ENCODE measurements at regions not wholly inside any gene's neighbourhood (a gene's known extent, or its start where the extent isn't known, plus 50 kb on each side); places are given as distances from the start of the nearest gene placed in this dataset.
A peak's percentile ranks its signal among the peaks of the same experiment; 100 is the strongest.

DNA sequence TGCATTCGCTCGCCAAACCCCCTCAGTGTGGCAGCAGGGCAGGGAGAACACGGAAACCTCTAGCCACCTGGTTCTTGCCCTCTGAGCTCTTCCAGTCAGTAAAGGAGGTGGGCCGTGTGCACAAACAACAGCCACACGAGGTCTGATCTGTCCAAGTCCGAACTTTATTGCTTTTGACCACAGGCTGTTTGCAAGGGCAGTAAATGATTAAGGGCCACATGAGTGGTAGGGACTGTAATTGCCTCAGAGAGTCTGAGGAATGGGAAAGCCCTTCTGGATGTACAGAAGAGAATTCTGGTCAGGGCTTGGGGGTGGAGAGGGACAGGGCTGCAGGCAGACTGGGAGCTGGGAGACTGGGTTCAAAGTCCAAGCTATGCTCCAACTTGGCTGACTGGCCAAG is 75.7 kb upstream of the LHX1 start:
- Histone ChIP-seq H3K27ac (ENCODE audit: low read depth in 1 of 2, low read length in 2 of 2) (no peak overlapping the region), H3K36me3 (replicated peaks in 1 of 2; ENCODE audit: control insufficient read depth in 1 of 2, insufficient read depth in 2 of 2, low read length in 2 of 2) (no peaks in the 10 kb centered on the region), H3K9ac (ENCODE audit: insufficient read depth, low read length, poor library complexity, severe bottlenecking) (no peak overlapping the region), H2AFZ (ENCODE audit: insufficient read depth, low read depth, low read length, poor library complexity, severe bottlenecking) (no peak overlapping the region), H3K79me2 (ENCODE audit: insufficient read depth, low read length) (no peaks in the 10 kb centered on the region), H4K20me1 (ENCODE audit: insufficient read depth, low read length) (no peaks in the 10 kb centered on the region), H3K27me3 (ENCODE audit: control insufficient read depth in 2 of 2, insufficient read depth in 2 of 2, low read length in 2 of 2) (no peaks in the 10 kb centered on the region), H3K4me2 (replicated peaks; ENCODE audit: extremely low read depth, low read length, poor library complexity, severe bottlenecking) (no peak overlapping the region), H3K4me3 (replicated peaks in 1 of 3; ENCODE audit: low read depth in 2 of 3, low read length in 3 of 3) (no peak overlapping the region), H3K9me3 (replicated peaks in 1 of 2; ENCODE audit: control insufficient read depth in 1 of 2, insufficient read depth in 1 of 2, low read length in 2 of 2) (no peaks in the 10 kb centered on the region), H3K4me1 (ENCODE audit: control insufficient read depth in 1 of 2, insufficient read depth in 2 of 2, low read length in 2 of 2) (no peaks in the 10 kb centered on the region)
- WGBS (ENCODE audit: insufficient coverage), result 88% methylated on average over 6 of the region's 6 CpGs
- DNase-seq, result no peak
- peak overlapping the region in 1 of 7 donors; percentile 10 for H3K27ac Mint-ChIP-seq
- H3K4me3 Mint-ChIP-seq, result no peak overlapping the region
- no peaks in the 10 kb centered on the region for H3K36me3 Mint-ChIP-seq
- intact Hi-C loops (cut with micrococcal nuclease), result no loop called here
- H3K9me3 Mint-ChIP-seq, result no peaks in the 10 kb centered on the region
- peaks cover 2 to 14% (median 7%) of the 10 kb centered on the region in 3 donors for H3K27me3 Mint-ChIP-seq (ENCODE audit: low read depth in 3 of 3)
- TF ChIP-seq, protein P1, sequence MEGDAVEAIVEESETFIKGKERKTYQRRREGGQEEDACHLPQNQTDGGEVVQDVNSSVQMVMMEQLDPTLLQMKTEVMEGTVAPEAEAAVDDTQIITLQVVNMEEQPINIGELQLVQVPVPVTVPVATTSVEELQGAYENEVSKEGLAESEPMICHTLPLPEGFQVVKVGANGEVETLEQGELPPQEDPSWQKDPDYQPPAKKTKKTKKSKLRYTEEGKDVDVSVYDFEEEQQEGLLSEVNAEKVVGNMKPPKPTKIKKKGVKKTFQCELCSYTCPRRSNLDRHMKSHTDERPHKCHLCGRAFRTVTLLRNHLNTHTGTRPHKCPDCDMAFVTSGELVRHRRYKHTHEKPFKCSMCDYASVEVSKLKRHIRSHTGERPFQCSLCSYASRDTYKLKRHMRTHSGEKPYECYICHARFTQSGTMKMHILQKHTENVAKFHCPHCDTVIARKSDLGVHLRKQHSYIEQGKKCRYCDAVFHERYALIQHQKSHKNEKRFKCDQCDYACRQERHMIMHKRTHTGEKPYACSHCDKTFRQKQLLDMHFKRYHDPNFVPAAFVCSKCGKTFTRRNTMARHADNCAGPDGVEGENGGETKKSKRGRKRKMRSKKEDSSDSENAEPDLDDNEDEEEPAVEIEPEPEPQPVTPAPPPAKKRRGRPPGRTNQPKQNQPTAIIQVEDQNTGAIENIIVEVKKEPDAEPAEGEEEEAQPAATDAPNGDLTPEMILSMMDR (IDR thresholded peaks at IDR 0.05), result no peak
- H3K4me1 Mint-ChIP-seq, result no peaks in the 10 kb centered on the region

DNA sequence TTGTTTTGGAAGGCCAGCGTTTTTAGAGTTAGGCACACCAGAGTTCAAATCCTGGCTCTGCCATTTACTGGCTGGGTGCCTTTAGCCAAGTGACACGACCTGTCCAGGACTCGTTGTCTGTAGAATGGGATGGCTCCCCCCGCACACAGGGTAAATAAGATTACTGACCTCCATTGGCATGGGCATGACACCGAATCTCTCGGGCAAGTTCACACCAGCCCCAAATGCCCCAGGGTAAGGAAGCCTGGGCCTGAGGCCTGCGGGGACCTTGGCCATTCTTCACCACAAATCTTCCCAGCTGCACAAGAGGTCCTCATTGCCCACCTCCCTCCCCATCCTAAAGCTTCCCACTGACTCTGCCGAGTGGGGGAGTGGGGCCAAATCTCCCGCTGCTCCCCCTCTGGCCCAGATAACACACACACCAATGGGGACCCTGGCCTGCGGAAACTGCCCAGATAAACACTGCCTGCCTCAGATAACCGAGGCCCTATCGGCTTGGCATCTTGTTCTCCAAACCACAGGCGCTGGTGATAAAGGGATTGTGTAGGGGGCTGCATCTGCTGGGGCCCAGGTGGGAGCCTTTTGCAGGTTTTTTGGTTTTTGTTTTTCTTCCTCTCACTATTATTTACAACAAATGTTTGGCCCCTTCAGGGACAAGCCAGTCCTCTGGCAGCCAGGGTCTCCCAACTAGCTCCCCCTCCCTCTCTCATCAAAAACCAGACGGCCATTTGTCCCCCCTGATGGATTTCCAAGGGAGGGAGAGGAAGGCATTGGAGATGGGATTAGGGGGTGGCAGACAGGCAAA is 75.0 kb upstream of the LHX1 start:
- H3K9me3 Mint-ChIP-seq, result no peaks in the 10 kb centered on the region
- Histone ChIP-seq H2AFZ (ENCODE audit: insufficient read depth, low read depth, low read length, poor library complexity, severe bottlenecking) (no peak overlapping the region), H3K4me3 (replicated peaks in 1 of 3; ENCODE audit: low read depth in 2 of 3, low read length in 3 of 3) (no peak overlapping the region), H3K9ac (ENCODE audit: insufficient read depth, low read length, poor library complexity, severe bottlenecking) (no peak overlapping the region), H3K27ac (ENCODE audit: low read depth in 1 of 2, low read length in 2 of 2) (no peak overlapping the region), H3K27me3 (ENCODE audit: control insufficient read depth in 2 of 2, insufficient read depth in 2 of 2, low read length in 2 of 2) (no peaks in the 10 kb centered on the region), H4K20me1 (ENCODE audit: insufficient read depth, low read length) (no peaks in the 10 kb centered on the region), H3K4me1 (ENCODE audit: control insufficient read depth in 1 of 2, insufficient read depth in 2 of 2, low read length in 2 of 2) (no peaks in the 10 kb centered on the region), H3K9me3 (replicated peaks in 1 of 2; ENCODE audit: control insufficient read depth in 1 of 2, insufficient read depth in 1 of 2, low read length in 2 of 2) (no peaks in the 10 kb centered on the region), H3K4me2 (replicated peaks; ENCODE audit: extremely low read depth, low read length, poor library complexity, severe bottlenecking) (no peak overlapping the region), H3K79me2 (ENCODE audit: insufficient read depth, low read length) (no peaks in the 10 kb centered on the region), H3K36me3 (replicated peaks in 1 of 2; ENCODE audit: control insufficient read depth in 1 of 2, insufficient read depth in 2 of 2, low read length in 2 of 2) (no peaks in the 10 kb centered on the region)
- DNase-seq, result no peak
- H3K4me3 Mint-ChIP-seq, result no peak overlapping the region
- H3K27ac Mint-ChIP-seq, result peak overlapping the region in 1 of 7 donors; percentile 42
- no peaks in the 10 kb centered on the region for H3K4me1 Mint-ChIP-seq
- WGBS (ENCODE audit: insufficient coverage), result 91% methylated on average over 6 of the region's 14 CpGs
- intact Hi-C loops (cut with micrococcal nuclease), result no loop called here
- H3K36me3 Mint-ChIP-seq, result no peaks in the 10 kb centered on the region
- TF ChIP-seq, protein P1 (IDR thresholded peaks at IDR 0.05), result no peak
- peaks cover 2 to 13% (median 4%) of the 10 kb centered on the region in 3 donors for H3K27me3 Mint-ChIP-seq (ENCODE audit: low read depth in 3 of 3)
